ENCODE measurements at regions not wholly inside any gene's neighbourhood (a gene's known extent, or its start where the extent isn't known, plus 50 kb on each side); places are given as distances from the start of the nearest gene placed in this dataset.

GRCh38 chr15:95635666-95636065 lies 694.8 kb upstream of the NR2F2 start:
- no peak for TF ChIP-seq CTCF (IDR thresholded peaks at IDR 0.05; ENCODE audit: borderline replicate concordance, extremely low read depth, low read length, poor library complexity, severe bottlenecking)
- TF ChIP-seq EZH2 (IDR thresholded peaks at IDR 0.05; ENCODE audit: borderline replicate concordance, low read depth, low read length, severe bottlenecking), result no peak
